Ascending aorta (tissue), 2 donors: ENCODE measurements at regions not wholly inside any gene's neighbourhood (a gene's known extent, or its start where the extent isn't known, plus 50 kb on each side); places are given as distances from the start of the nearest gene placed in this dataset.

Source experiments
- DNase-seq, 2 donors: peaks; one replicate each; pipeline ENCODE4 v3.0.0-alpha.2; 2019; ENCODE audit warnings: low spot score in 2 of 2
- H3K27ac ChIP-seq, 2 donors: fragments of 200-600 bp; sonication (generic); one replicate each; pipeline ENCODE4 v1.5.1; 2016 to 2017; ENCODE audit warnings: mild to moderate bottlenecking in 1 of 2
- H3K27me3 ChIP-seq: fragments of 200-600 bp; sonication (generic); one replicate; pipeline ENCODE4 v1.5.1; 2017
- H3K36me3 ChIP-seq, 2 donors: fragments of 200-600 bp; sonication (generic); one replicate each; pipeline ENCODE4 v1.5.1; 2016
- H3K4me1 ChIP-seq, 2 donors: fragments of 200-600 bp; sonication (generic); one replicate each; pipeline ENCODE4 v1.5.1; 2016 to 2017; ENCODE audit warnings: mild to moderate bottlenecking in 1 of 2
- H3K4me3 ChIP-seq, 2 donors: fragments of 200-600 bp; sonication (generic); one replicate each; pipeline ENCODE4 v1.5.1; 2016 to 2017; ENCODE audit warnings: mild to moderate bottlenecking in 1 of 2
- H3K9me3 ChIP-seq, 2 donors: fragments of 200-600 bp; sonication (generic); one replicate each; pipeline ENCODE4 v1.5.1; 2016
- intact Hi-C: fragments of 100-400 bp; cut with DNase I; formaldehyde crosslinking; loops from one replicate; pipeline ENCODE4 v1.15.1; 2023
- TF ChIP-seq, protein P1 (sequence below), 3 experiments: fragments of 200-600 bp in 2 of 3; fragments of 450-650 bp in 1 of 3; sonication (generic) in 2 of 3; IDR thresholded peaks; one replicate each; pipeline ENCODE4 v1.5.1; 2016 to 2019; ENCODE audit warnings: antibody characterized with exemption in 3 of 3, mild to moderate bottlenecking in 1 of 3, moderate library complexity in 1 of 3

DNA sequence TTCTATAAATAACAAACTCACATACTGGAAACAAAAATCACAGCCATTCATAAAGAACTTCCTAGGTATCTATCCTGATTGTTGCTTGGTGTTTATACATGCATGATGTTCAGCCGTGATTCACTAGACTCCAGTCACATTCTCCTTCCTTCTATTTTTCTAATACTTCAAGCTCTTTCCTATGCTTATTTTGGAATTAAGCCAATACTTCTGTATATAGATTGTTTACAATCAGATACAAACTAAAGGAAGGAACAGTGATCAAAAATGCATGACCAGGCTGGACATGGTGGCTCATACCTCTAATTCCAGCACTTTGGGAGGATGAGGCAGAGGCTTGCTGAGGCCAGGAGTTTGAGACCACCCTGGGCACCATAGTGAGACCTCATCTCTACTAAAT, 377.5 kb upstream of the IRAK1BP1 start:
- no peaks in the 10 kb centered on the region for H3K4me1 ChIP-seq
- no peaks in the 10 kb centered on the region for H3K36me3 ChIP-seq
- no peaks in the 10 kb centered on the region for H3K27me3 ChIP-seq
- TF ChIP-seq, protein P1, sequence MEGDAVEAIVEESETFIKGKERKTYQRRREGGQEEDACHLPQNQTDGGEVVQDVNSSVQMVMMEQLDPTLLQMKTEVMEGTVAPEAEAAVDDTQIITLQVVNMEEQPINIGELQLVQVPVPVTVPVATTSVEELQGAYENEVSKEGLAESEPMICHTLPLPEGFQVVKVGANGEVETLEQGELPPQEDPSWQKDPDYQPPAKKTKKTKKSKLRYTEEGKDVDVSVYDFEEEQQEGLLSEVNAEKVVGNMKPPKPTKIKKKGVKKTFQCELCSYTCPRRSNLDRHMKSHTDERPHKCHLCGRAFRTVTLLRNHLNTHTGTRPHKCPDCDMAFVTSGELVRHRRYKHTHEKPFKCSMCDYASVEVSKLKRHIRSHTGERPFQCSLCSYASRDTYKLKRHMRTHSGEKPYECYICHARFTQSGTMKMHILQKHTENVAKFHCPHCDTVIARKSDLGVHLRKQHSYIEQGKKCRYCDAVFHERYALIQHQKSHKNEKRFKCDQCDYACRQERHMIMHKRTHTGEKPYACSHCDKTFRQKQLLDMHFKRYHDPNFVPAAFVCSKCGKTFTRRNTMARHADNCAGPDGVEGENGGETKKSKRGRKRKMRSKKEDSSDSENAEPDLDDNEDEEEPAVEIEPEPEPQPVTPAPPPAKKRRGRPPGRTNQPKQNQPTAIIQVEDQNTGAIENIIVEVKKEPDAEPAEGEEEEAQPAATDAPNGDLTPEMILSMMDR (IDR thresholded peaks at IDR 0.05): no peak
- no peaks in the 10 kb centered on the region for H3K9me3 ChIP-seq
- DNase-seq: no peak
- intact Hi-C loops: no loop called here
- no peak overlapping the region for H3K4me3 ChIP-seq
- no peak overlapping the region for H3K27ac ChIP-seq

DNA sequence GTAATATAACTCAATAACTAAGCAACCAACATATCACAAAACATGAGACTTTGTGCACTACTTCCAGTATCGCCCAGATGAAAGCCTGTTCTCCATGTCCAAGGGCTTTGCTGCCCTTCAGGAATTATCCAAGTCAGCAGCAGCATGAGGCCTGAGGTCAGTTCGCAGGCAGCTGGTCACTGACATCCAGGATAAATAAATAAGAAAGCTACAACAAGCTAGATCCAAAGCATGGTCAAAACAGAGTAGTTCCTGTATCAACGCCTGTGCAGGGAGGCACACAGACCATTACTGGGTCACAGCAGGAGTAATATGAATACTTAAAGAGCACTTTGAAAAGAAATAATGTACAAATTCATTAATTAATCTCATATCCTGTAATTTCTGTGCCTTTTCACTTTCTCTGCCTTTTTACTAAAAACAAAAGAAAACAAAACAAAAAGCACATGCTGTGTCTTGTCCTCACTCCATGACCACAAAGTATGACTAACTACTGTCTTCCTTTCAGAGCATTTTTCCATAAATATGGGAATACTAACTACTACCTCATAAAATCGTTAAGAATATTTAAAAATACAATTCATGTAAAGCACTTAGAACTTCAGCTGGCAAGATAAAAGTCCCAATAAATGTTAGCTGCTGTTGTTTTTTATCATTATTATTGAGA, 374.9 kb upstream of the IRAK1BP1 start:
- no peak overlapping the region for H3K4me3 ChIP-seq
- intact Hi-C loops: no loop called here
- TF ChIP-seq, protein P1 (IDR thresholded peaks at IDR 0.05): no peak
- no peak for DNase-seq
- H3K4me1 ChIP-seq: no peaks in the 10 kb centered on the region
- H3K27me3 ChIP-seq: no peaks in the 10 kb centered on the region
- H3K9me3 ChIP-seq: no peaks in the 10 kb centered on the region
- no peaks in the 10 kb centered on the region for H3K36me3 ChIP-seq
- H3K27ac ChIP-seq: no peak overlapping the region

DNA sequence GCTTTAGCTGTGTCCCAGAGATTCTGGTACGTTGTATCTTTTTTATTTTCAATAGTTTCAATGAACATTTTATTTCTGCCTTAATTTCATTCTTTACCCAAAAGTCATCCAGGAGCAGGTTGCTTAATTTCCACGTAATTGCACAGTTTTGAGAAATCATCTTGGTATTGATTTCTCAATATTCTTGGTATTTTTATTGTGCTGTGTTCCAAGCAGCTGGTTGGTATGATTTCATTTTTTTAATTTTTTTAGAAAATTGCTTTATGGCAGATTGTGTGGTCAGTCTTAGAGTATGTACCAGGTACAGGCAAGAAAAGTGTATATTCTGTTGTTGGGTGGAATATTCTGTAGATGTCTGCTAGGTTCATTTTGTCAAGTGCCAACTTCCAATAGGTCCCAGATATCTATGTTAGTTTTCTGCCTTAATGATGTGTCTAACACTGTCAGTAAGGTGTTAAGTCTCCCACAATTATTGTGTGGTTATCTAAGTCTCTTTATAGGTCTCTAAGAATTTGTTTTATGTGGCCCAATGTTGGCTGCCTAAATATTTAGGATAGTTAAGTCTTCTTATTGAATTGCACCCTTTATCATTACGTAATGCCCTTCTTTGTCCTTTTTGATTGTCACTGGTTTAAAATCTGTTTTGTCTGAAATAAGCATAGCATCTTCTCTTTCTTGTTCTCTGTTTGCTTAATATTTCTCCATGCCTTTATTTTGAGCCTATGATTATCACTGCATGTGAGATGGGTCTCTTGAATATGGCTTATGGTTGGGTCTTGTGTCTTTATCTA, 366.9 kb upstream of the IRAK1BP1 start:
- H3K9me3 ChIP-seq: no peaks in the 10 kb centered on the region
- TF ChIP-seq, protein P1 (IDR thresholded peaks at IDR 0.05): no peak
- intact Hi-C loops: no loop called here
- H3K36me3 ChIP-seq: no peaks in the 10 kb centered on the region
- H3K4me3 ChIP-seq: no peak overlapping the region
- no peak for DNase-seq
- H3K27me3 ChIP-seq: no peaks in the 10 kb centered on the region
- H3K4me1 ChIP-seq: no peaks in the 10 kb centered on the region
- no peak overlapping the region for H3K27ac ChIP-seq

DNA sequence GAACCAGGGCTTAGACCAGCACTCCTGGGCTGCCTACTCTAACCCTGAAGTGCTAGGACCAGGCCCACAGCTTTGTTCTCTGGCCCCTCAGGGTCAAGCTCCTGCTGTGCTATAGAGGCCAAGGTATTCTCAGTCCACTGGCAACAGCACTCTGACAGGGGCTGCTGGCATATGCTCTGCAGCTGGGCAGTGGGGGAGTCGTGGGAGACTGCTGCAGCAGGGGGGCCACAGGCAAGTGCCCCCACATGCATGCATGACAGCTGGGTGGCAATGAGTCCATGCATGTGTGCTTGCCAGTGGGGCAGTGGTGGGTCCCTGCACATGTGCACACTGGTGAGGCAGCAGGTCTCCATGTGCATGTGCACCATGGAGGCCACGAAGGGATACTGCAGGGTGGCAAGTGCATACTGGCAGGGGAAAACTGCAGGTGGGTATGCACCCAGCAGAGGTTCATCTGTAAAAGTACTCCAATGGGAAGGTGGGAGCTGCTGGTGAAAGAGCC, 364.9 kb upstream of the IRAK1BP1 start:
- no peak overlapping the region for H3K4me3 ChIP-seq
- H3K36me3 ChIP-seq: no peaks in the 10 kb centered on the region
- no peaks in the 10 kb centered on the region for H3K4me1 ChIP-seq
- intact Hi-C loops: no loop called here
- H3K27me3 ChIP-seq: no peaks in the 10 kb centered on the region
- DNase-seq: no peak
- TF ChIP-seq, protein P1 (IDR thresholded peaks at IDR 0.05): no peak
- H3K9me3 ChIP-seq: no peaks in the 10 kb centered on the region
- no peak overlapping the region for H3K27ac ChIP-seq

DNA sequence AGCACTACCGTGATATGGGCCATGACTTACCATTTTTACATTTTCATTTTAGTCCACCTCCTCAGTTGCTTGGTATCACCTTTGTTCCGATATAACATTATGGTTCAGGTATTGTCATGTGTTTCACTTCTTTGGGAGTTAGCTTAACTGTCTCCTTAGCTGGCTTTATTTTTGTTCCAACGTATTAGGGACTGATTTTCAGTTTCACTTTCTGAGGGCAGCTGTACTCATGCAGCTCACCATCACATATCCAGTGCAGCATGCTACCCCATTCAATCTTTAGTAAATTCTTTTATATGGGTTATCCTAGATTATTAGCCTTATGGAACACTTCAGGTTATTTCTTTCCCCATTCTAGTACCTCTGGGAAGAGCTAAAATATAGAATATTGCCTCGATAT, 362.2 kb upstream of the IRAK1BP1 start:
- no peaks in the 10 kb centered on the region for H3K27me3 ChIP-seq
- intact Hi-C loops: no loop called here
- TF ChIP-seq, protein P1 (IDR thresholded peaks at IDR 0.05): no peak
- no peak overlapping the region for H3K27ac ChIP-seq
- no peak for DNase-seq
- no peaks in the 10 kb centered on the region for H3K4me1 ChIP-seq
- H3K36me3 ChIP-seq: no peaks in the 10 kb centered on the region
- H3K4me3 ChIP-seq: no peak overlapping the region
- H3K9me3 ChIP-seq: no peaks in the 10 kb centered on the region
